ENCODE measurements at regions not wholly inside any gene's neighbourhood (a gene's known extent, or its start where the extent isn't known, plus 50 kb on each side); places are given as distances from the start of the nearest gene placed in this dataset.
A peak's percentile ranks its signal among the peaks of the same experiment; 100 is the strongest.

- in situ Hi-C loops (cut with MboI) = no loop called here
These were observed 399.1 kb downstream of the GATA3 start for GRCh38 chr10:8453587-8453986.

GRCh38 chr10:8454357-8454756, 399.9 kb downstream of the GATA3 start:
- Histone ChIP-seq H3K4me2 (ENCODE audit: unreplicated experiment) (no peak overlapping the region), H3K9me2 (ENCODE audit: insufficient read depth) (no peaks in the 10 kb centered on the region), H4K20me1 (ENCODE audit: insufficient read depth) (no peaks in the 10 kb centered on the region), H3K27me3 (replicated peaks; ENCODE audit: insufficient read depth) (no peaks in the 10 kb centered on the region), H3K36me3 (ENCODE audit: low read depth) (no peaks in the 10 kb centered on the region), H3F3A (ENCODE audit: insufficient read depth) (no peaks in the 10 kb centered on the region), H2AFZ (no peak overlapping the region), H3K27ac (no peak overlapping the region), H3K79me2 (ENCODE audit: insufficient read depth) (no peaks in the 10 kb centered on the region), H3K9me3 (ENCODE audit: low read depth) (no peaks in the 10 kb centered on the region), H3K4me1 (ENCODE audit: insufficient read depth) (no peaks in the 10 kb centered on the region), H3K4me3 (no peak overlapping the region), H3K9ac (no peak overlapping the region)
- TF ChIP-seq EZH2phosphoT487 (IDR thresholded peaks at IDR 0.05; ENCODE audit: insufficient read depth, low read depth) = no peak
- TF ChIP-seq EZH2 (IDR thresholded peaks at IDR 0.05; ENCODE audit: insufficient read depth, poor library complexity, severe bottlenecking) = no peak
- WGBS, 2 experiments (ENCODE audit: low coverage in 1 of 2, low lambda C conversion rate in 2 of 2, missing lambda C conversion rate in 2 of 2) = 50 to 68% methylated on average over 3 of the region's 3 CpGs
- DNase-seq = no peak
- in situ Hi-C loops (cut with MboI) = no loop called here

More at GRCh38 chr10:8453587-8453986, 399.1 kb downstream of the GATA3 start:
- 1 to 3% methylated on average over 7 of the region's 7 CpGs for WGBS, 2 experiments (ENCODE audit: low coverage in 1 of 2, low lambda C conversion rate in 2 of 2, missing lambda C conversion rate in 2 of 2)
- no peaks in the 10 kb centered on the region for H3K36me3 ChIP-seq (ENCODE audit: low read depth)
- no peaks in the 10 kb centered on the region for H3K27me3 ChIP-seq (replicated peaks; ENCODE audit: insufficient read depth)
- no peak overlapping the region for H2AFZ ChIP-seq
- no peak overlapping the region for H3K27ac ChIP-seq
- H3K9me3 ChIP-seq (ENCODE audit: low read depth) = no peaks in the 10 kb centered on the region
- H3K4me2 ChIP-seq (ENCODE audit: unreplicated experiment) = no peak overlapping the region
- H3F3A ChIP-seq (ENCODE audit: insufficient read depth) = no peaks in the 10 kb centered on the region
- H3K4me3 ChIP-seq = no peak overlapping the region
- H4K20me1 ChIP-seq (ENCODE audit: insufficient read depth) = no peaks in the 10 kb centered on the region
- no peaks in the 10 kb centered on the region for H3K9me2 ChIP-seq (ENCODE audit: insufficient read depth)
- no peak overlapping the region for H3K9ac ChIP-seq
- H3K4me1 ChIP-seq (ENCODE audit: insufficient read depth) = no peaks in the 10 kb centered on the region
- DNase-seq = peak; percentile 1
- TF ChIP-seq EZH2 (IDR thresholded peaks at IDR 0.05; ENCODE audit: insufficient read depth, poor library complexity, severe bottlenecking) = no peak
- TF ChIP-seq EZH2phosphoT487 (IDR thresholded peaks at IDR 0.05; ENCODE audit: insufficient read depth, low read depth) = no peak
- H3K79me2 ChIP-seq (ENCODE audit: insufficient read depth) = no peaks in the 10 kb centered on the region

GRCh38 chr10:8455181-8455580, 400.7 kb downstream of the GATA3 start:
- Histone ChIP-seq H3K4me2 (ENCODE audit: unreplicated experiment) (no peak overlapping the region), H3K9ac (no peak overlapping the region), H3K4me1 (ENCODE audit: insufficient read depth) (no peaks in the 10 kb centered on the region), H2AFZ (no peak overlapping the region), H3K27ac (no peak overlapping the region), H3K4me3 (no peak overlapping the region), H3F3A (ENCODE audit: insufficient read depth) (no peaks in the 10 kb centered on the region), H3K9me3 (ENCODE audit: low read depth) (no peaks in the 10 kb centered on the region), H3K36me3 (ENCODE audit: low read depth) (no peaks in the 10 kb centered on the region), H3K79me2 (ENCODE audit: insufficient read depth) (no peaks in the 10 kb centered on the region), H3K9me2 (ENCODE audit: insufficient read depth) (no peaks in the 10 kb centered on the region), H4K20me1 (ENCODE audit: insufficient read depth) (no peaks in the 10 kb centered on the region), H3K27me3 (replicated peaks; ENCODE audit: insufficient read depth) (no peaks in the 10 kb centered on the region)
- no peak for DNase-seq
- in situ Hi-C loops (cut with MboI) = no loop called here
- no peak for TF ChIP-seq EZH2phosphoT487 (IDR thresholded peaks at IDR 0.05; ENCODE audit: insufficient read depth, low read depth)
- TF ChIP-seq EZH2 (IDR thresholded peaks at IDR 0.05; ENCODE audit: insufficient read depth, poor library complexity, severe bottlenecking) = no peak

- Histone ChIP-seq H4K20me1 (ENCODE audit: insufficient read depth) (no peaks in the 10 kb centered on the region), H3K9ac (no peak overlapping the region), H3K4me3 (no peak overlapping the region), H3K79me2 (ENCODE audit: insufficient read depth) (no peaks in the 10 kb centered on the region), H2AFZ (no peak overlapping the region), H3K4me1 (ENCODE audit: insufficient read depth) (no peaks in the 10 kb centered on the region), H3K36me3 (ENCODE audit: low read depth) (no peaks in the 10 kb centered on the region), H3K27me3 (replicated peaks; ENCODE audit: insufficient read depth) (no peaks in the 10 kb centered on the region), H3K9me2 (ENCODE audit: insufficient read depth) (no peaks in the 10 kb centered on the region), H3K4me2 (ENCODE audit: unreplicated experiment) (no peak overlapping the region), H3K27ac (no peak overlapping the region), H3F3A (ENCODE audit: insufficient read depth) (no peaks in the 10 kb centered on the region), H3K9me3 (ENCODE audit: low read depth) (no peaks in the 10 kb centered on the region)
- no peak for TF ChIP-seq EZH2 (IDR thresholded peaks at IDR 0.05; ENCODE audit: insufficient read depth, poor library complexity, severe bottlenecking)
- no peak for TF ChIP-seq EZH2phosphoT487 (IDR thresholded peaks at IDR 0.05; ENCODE audit: insufficient read depth, low read depth)
- 23 to 30% methylated on average over 3 of the region's 3 CpGs for WGBS, 2 experiments (ENCODE audit: low coverage in 1 of 2, low lambda C conversion rate in 2 of 2, missing lambda C conversion rate in 2 of 2)
- in situ Hi-C loops (cut with MboI) = no loop called here
- no peak for DNase-seq
These were observed 401.9 kb downstream of the GATA3 start for GRCh38 chr10:8456386-8456785.

- no peaks in the 10 kb centered on the region for H3K9me2 ChIP-seq (ENCODE audit: insufficient read depth)
- H3K9ac ChIP-seq = no peak overlapping the region
- no peak overlapping the region for H3K4me2 ChIP-seq (ENCODE audit: unreplicated experiment)
- 64 to 93% methylated on average over 1 of the region's 1 CpG for WGBS, 2 experiments (ENCODE audit: low coverage in 1 of 2, low lambda C conversion rate in 2 of 2, missing lambda C conversion rate in 2 of 2)
- no peaks in the 10 kb centered on the region for H3K36me3 ChIP-seq (ENCODE audit: low read depth)
- H3K79me2 ChIP-seq (ENCODE audit: insufficient read depth) = no peaks in the 10 kb centered on the region
- no peaks in the 10 kb centered on the region; the same call in 1 of the 2 replicates for H4K20me1 ChIP-seq (ENCODE audit: insufficient read depth)
- no peaks in the 10 kb centered on the region for H3K9me3 ChIP-seq (ENCODE audit: low read depth)
- in situ Hi-C loops (cut with MboI) = no loop called here
- no peak overlapping the region for H2AFZ ChIP-seq
- H3K4me3 ChIP-seq = no peak overlapping the region
- no peaks in the 10 kb centered on the region for H3F3A ChIP-seq (ENCODE audit: insufficient read depth)
- H3K27ac ChIP-seq = no peak overlapping the region
- no peak for DNase-seq
- no peaks in the 10 kb centered on the region for H3K27me3 ChIP-seq (replicated peaks; ENCODE audit: insufficient read depth)
- TF ChIP-seq EZH2phosphoT487 (IDR thresholded peaks at IDR 0.05; ENCODE audit: insufficient read depth, low read depth) (no peak), EZH2 (IDR thresholded peaks at IDR 0.05; ENCODE audit: insufficient read depth, poor library complexity, severe bottlenecking) (no peak)
- no peaks in the 10 kb centered on the region for H3K4me1 ChIP-seq (ENCODE audit: insufficient read depth)
These were observed 406.1 kb downstream of the GATA3 start for GRCh38 chr10:8460626-8461025.
